ENCODE measurements at regions not wholly inside any gene's neighbourhood (a gene's known extent, or its start where the extent isn't known, plus 50 kb on each side); places are given as distances from the start of the nearest gene placed in this dataset.

GRCh38 chr3:176463610-176464009 lies 733.7 kb downstream of the TBL1XR1 start:
- H3K4me3 ChIP-seq (ENCODE audit: low read depth in 1 of 2, low read length in 2 of 2): no peak overlapping the region
- no peak overlapping the region for H3K9ac ChIP-seq (ENCODE audit: low read length)
- H3K4me1 ChIP-seq (ENCODE audit: insufficient read depth, low read length): no peaks in the 10 kb centered on the region
- no peaks in the 10 kb centered on the region for H3K36me3 ChIP-seq (ENCODE audit: insufficient read depth, low read length)
- H3K27ac ChIP-seq (ENCODE audit: low read depth, low read length): no peak overlapping the region
- no peaks in the 10 kb centered on the region for H3K27me3 ChIP-seq (ENCODE audit: control insufficient read depth in 1 of 2, insufficient read depth in 2 of 2, low read length in 2 of 2)
- H3K9me3 ChIP-seq (ENCODE audit: low read length): no peaks in the 10 kb centered on the region

- Histone ChIP-seq H3K9me3 (ENCODE audit: low read length) (no peaks in the 10 kb centered on the region), H3K27ac (ENCODE audit: low read depth, low read length) (no peak overlapping the region), H3K9ac (ENCODE audit: low read length) (no peak overlapping the region), H3K4me1 (ENCODE audit: insufficient read depth, low read length) (no peaks in the 10 kb centered on the region), H3K4me3 (ENCODE audit: low read depth in 1 of 2, low read length in 2 of 2) (no peak overlapping the region), H3K36me3 (ENCODE audit: insufficient read depth, low read length) (no peaks in the 10 kb centered on the region), H3K27me3 (ENCODE audit: control insufficient read depth in 1 of 2, insufficient read depth in 2 of 2, low read length in 2 of 2) (no peaks in the 10 kb centered on the region)
These were observed 749.9 kb downstream of the TBL1XR1 start for GRCh38 chr3:176447369-176447768.

- H3K4me1 ChIP-seq (ENCODE audit: insufficient read depth, low read length): no peaks in the 10 kb centered on the region
- H3K4me3 ChIP-seq (ENCODE audit: low read depth in 1 of 2, low read length in 2 of 2): no peak overlapping the region
- no peaks in the 10 kb centered on the region for H3K27me3 ChIP-seq (ENCODE audit: control insufficient read depth in 1 of 2, insufficient read depth in 2 of 2, low read length in 2 of 2)
- H3K9me3 ChIP-seq (ENCODE audit: low read length): no peaks in the 10 kb centered on the region
- no peak overlapping the region for H3K27ac ChIP-seq (ENCODE audit: low read depth, low read length)
- H3K9ac ChIP-seq (ENCODE audit: low read length): no peak overlapping the region
- no peaks in the 10 kb centered on the region for H3K36me3 ChIP-seq (ENCODE audit: insufficient read depth, low read length)
These were observed 755.0 kb downstream of the TBL1XR1 start for GRCh38 chr3:176442326-176442725.

GRCh38 chr3:176439729-176440128 lies 757.6 kb downstream of the TBL1XR1 start:
- Histone ChIP-seq H3K27ac (ENCODE audit: low read depth, low read length) (no peak overlapping the region), H3K9me3 (ENCODE audit: low read length) (no peaks in the 10 kb centered on the region), H3K36me3 (ENCODE audit: insufficient read depth, low read length) (no peaks in the 10 kb centered on the region), H3K27me3 (ENCODE audit: control insufficient read depth in 1 of 2, insufficient read depth in 2 of 2, low read length in 2 of 2) (no peaks in the 10 kb centered on the region), H3K9ac (ENCODE audit: low read length) (no peak overlapping the region), H3K4me1 (ENCODE audit: insufficient read depth, low read length) (no peaks in the 10 kb centered on the region), H3K4me3 (ENCODE audit: low read depth in 1 of 2, low read length in 2 of 2) (no peak overlapping the region)

GRCh38 chr3:176431991-176432390 lies 765.3 kb downstream of the TBL1XR1 start:
- Histone ChIP-seq H3K9ac (ENCODE audit: low read length) (no peak overlapping the region), H3K27ac (ENCODE audit: low read depth, low read length) (no peak overlapping the region), H3K4me1 (ENCODE audit: insufficient read depth, low read length) (no peaks in the 10 kb centered on the region), H3K27me3 (ENCODE audit: control insufficient read depth in 1 of 2, insufficient read depth in 2 of 2, low read length in 2 of 2) (no peaks in the 10 kb centered on the region), H3K9me3 (ENCODE audit: low read length) (no peaks in the 10 kb centered on the region), H3K4me3 (ENCODE audit: low read depth in 1 of 2, low read length in 2 of 2) (no peak overlapping the region), H3K36me3 (ENCODE audit: insufficient read depth, low read length) (no peaks in the 10 kb centered on the region)

GRCh38 chr3:176431038-176431418 lies 766.3 kb downstream of the TBL1XR1 start:
- Histone ChIP-seq H3K27ac (ENCODE audit: low read depth, low read length) (no peak overlapping the region), H3K27me3 (ENCODE audit: control insufficient read depth in 1 of 2, insufficient read depth in 2 of 2, low read length in 2 of 2) (no peaks in the 10 kb centered on the region), H3K9me3 (ENCODE audit: low read length) (no peaks in the 10 kb centered on the region), H3K4me3 (ENCODE audit: low read depth in 1 of 2, low read length in 2 of 2) (no peak overlapping the region), H3K9ac (ENCODE audit: low read length) (no peak overlapping the region), H3K4me1 (ENCODE audit: insufficient read depth, low read length) (no peaks in the 10 kb centered on the region), H3K36me3 (ENCODE audit: insufficient read depth, low read length) (no peaks in the 10 kb centered on the region)

- Histone ChIP-seq H3K9ac (ENCODE audit: low read length) (no peak overlapping the region), H3K36me3 (ENCODE audit: insufficient read depth, low read length) (no peaks in the 10 kb centered on the region), H3K4me1 (ENCODE audit: insufficient read depth, low read length) (no peaks in the 10 kb centered on the region), H3K27ac (ENCODE audit: low read depth, low read length) (no peak overlapping the region), H3K4me3 (ENCODE audit: low read depth in 1 of 2, low read length in 2 of 2) (no peak overlapping the region), H3K9me3 (ENCODE audit: low read length) (no peaks in the 10 kb centered on the region), H3K27me3 (ENCODE audit: control insufficient read depth in 1 of 2, insufficient read depth in 2 of 2, low read length in 2 of 2) (no peaks in the 10 kb centered on the region)
These were observed 766.8 kb downstream of the TBL1XR1 start for GRCh38 chr3:176430244-176431037.

GRCh38 chr3:176428552-176428951 lies 768.7 kb downstream of the TBL1XR1 start:
- H3K9me3 ChIP-seq (ENCODE audit: low read length): no peaks in the 10 kb centered on the region
- H3K4me1 ChIP-seq (ENCODE audit: insufficient read depth, low read length): no peaks in the 10 kb centered on the region
- H3K27ac ChIP-seq (ENCODE audit: low read depth, low read length): no peak overlapping the region
- no peak overlapping the region for H3K4me3 ChIP-seq (ENCODE audit: low read depth in 1 of 2, low read length in 2 of 2)
- no peaks in the 10 kb centered on the region for H3K36me3 ChIP-seq (ENCODE audit: insufficient read depth, low read length)
- no peaks in the 10 kb centered on the region for H3K27me3 ChIP-seq (ENCODE audit: control insufficient read depth in 1 of 2, insufficient read depth in 2 of 2, low read length in 2 of 2)
- H3K9ac ChIP-seq (ENCODE audit: low read length): no peak overlapping the region

- H3K27ac ChIP-seq (ENCODE audit: low read depth, low read length): no peak overlapping the region
- no peaks in the 10 kb centered on the region for H3K4me1 ChIP-seq (ENCODE audit: insufficient read depth, low read length)
- H3K9ac ChIP-seq (ENCODE audit: low read length): no peak overlapping the region
- H3K4me3 ChIP-seq (ENCODE audit: low read depth in 1 of 2, low read length in 2 of 2): no peak overlapping the region
- H3K36me3 ChIP-seq (ENCODE audit: insufficient read depth, low read length): no peaks in the 10 kb centered on the region
- no peaks in the 10 kb centered on the region for H3K9me3 ChIP-seq (ENCODE audit: low read length)
- H3K27me3 ChIP-seq (ENCODE audit: control insufficient read depth in 1 of 2, insufficient read depth in 2 of 2, low read length in 2 of 2): no peaks in the 10 kb centered on the region
These were observed 770.9 kb downstream of the TBL1XR1 start for GRCh38 chr3:176426371-176426770.

GRCh38 chr3:176416870-176417269 lies 780.4 kb downstream of the TBL1XR1 start:
- H3K9me3 ChIP-seq (ENCODE audit: low read length): no peaks in the 10 kb centered on the region
- no peak overlapping the region for H3K9ac ChIP-seq (ENCODE audit: low read length)
- no peaks in the 10 kb centered on the region for H3K36me3 ChIP-seq (ENCODE audit: insufficient read depth, low read length)
- no peak overlapping the region for H3K27ac ChIP-seq (ENCODE audit: low read depth, low read length)
- H3K27me3 ChIP-seq (ENCODE audit: control insufficient read depth in 1 of 2, insufficient read depth in 2 of 2, low read length in 2 of 2): no peaks in the 10 kb centered on the region
- no peaks in the 10 kb centered on the region for H3K4me1 ChIP-seq (ENCODE audit: insufficient read depth, low read length)
- no peak overlapping the region for H3K4me3 ChIP-seq (ENCODE audit: low read depth in 1 of 2, low read length in 2 of 2)

- H3K9me3 ChIP-seq (ENCODE audit: low read length): no peaks in the 10 kb centered on the region
These were observed 781.5 kb downstream of the TBL1XR1 start for GRCh38 chr3:176415661-176416295.

GRCh38 chr3:176412771-176413170 lies 784.5 kb downstream of the TBL1XR1 start:
- H3K36me3 ChIP-seq (ENCODE audit: insufficient read depth, low read length): no peaks in the 10 kb centered on the region
- no peaks in the 10 kb centered on the region for H3K4me1 ChIP-seq (ENCODE audit: insufficient read depth, low read length)
- no peak overlapping the region for H3K9ac ChIP-seq (ENCODE audit: low read length)
- no peaks in the 10 kb centered on the region for H3K9me3 ChIP-seq (ENCODE audit: low read length)
- H3K4me3 ChIP-seq (ENCODE audit: low read depth in 1 of 2, low read length in 2 of 2): no peak overlapping the region
- no peak overlapping the region for H3K27ac ChIP-seq (ENCODE audit: low read depth, low read length)
- no peaks in the 10 kb centered on the region for H3K27me3 ChIP-seq (ENCODE audit: control insufficient read depth in 1 of 2, insufficient read depth in 2 of 2, low read length in 2 of 2)

More at GRCh38 chr3:176415661-176416295, 781.5 kb downstream of the TBL1XR1 start:
- Histone ChIP-seq H3K4me3 (ENCODE audit: low read depth in 1 of 2, low read length in 2 of 2) (no peak overlapping the region), H3K9ac (ENCODE audit: low read length) (no peak overlapping the region), H3K27ac (ENCODE audit: low read depth, low read length) (no peak overlapping the region), H3K27me3 (ENCODE audit: control insufficient read depth in 1 of 2, insufficient read depth in 2 of 2, low read length in 2 of 2) (no peaks in the 10 kb centered on the region), H3K4me1 (ENCODE audit: insufficient read depth, low read length) (no peaks in the 10 kb centered on the region), H3K36me3 (ENCODE audit: insufficient read depth, low read length) (no peaks in the 10 kb centered on the region)
